GM12864 (cell line): ENCODE measurements at regions not wholly inside any gene's neighbourhood (a gene's known extent, or its start where the extent isn't known, plus 50 kb on each side); places are given as distances from the start of the nearest gene placed in this dataset.

Source experiments
- DNase-seq: peaks from one replicate; pipeline ENCODE4 v3.0.0-alpha.2; 2011; ENCODE audit warnings: low read depth
- H3K4me3 ChIP-seq: 2 replicates; pipeline ENCODE4 v1.5.1; 2011; ENCODE audit warnings: mild to moderate bottlenecking, low read depth, low read length, control low read depth
- TF ChIP-seq, protein P1 (sequence below): IDR thresholded peaks from 2 replicates; pipeline ENCODE4 v1.5.1; 2011; ENCODE audit warnings: low read depth, mild to moderate bottlenecking, moderate library complexity, low read length, control low read depth, inconsistent platforms; ENCODE audit errors: missing control alignments

- H3K4me3 ChIP-seq, result no peak overlapping the region
- TF ChIP-seq, protein P1, sequence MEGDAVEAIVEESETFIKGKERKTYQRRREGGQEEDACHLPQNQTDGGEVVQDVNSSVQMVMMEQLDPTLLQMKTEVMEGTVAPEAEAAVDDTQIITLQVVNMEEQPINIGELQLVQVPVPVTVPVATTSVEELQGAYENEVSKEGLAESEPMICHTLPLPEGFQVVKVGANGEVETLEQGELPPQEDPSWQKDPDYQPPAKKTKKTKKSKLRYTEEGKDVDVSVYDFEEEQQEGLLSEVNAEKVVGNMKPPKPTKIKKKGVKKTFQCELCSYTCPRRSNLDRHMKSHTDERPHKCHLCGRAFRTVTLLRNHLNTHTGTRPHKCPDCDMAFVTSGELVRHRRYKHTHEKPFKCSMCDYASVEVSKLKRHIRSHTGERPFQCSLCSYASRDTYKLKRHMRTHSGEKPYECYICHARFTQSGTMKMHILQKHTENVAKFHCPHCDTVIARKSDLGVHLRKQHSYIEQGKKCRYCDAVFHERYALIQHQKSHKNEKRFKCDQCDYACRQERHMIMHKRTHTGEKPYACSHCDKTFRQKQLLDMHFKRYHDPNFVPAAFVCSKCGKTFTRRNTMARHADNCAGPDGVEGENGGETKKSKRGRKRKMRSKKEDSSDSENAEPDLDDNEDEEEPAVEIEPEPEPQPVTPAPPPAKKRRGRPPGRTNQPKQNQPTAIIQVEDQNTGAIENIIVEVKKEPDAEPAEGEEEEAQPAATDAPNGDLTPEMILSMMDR, result no peak
- no peak for DNase-seq
Observed at GRCh38 chr4:27643101-27643500, 782.5 kb downstream of the STIM2 start.

DNA sequence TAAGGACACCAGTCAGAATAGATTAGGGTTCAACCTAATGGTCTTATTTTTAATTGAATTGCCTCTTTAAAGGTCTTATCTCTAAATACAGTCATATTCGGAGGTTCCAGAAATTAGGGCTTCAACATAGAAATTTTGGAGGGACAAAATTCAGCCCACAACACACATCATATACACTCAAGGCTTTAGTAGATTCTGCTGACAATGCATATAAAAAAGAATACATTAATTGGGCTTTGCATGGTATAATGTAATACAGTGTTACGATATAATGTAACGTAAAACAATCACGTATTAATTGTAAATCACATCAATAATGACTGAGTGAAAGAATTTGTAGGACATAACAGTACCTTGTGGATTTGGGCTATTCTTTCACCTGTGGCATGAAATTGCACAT, 787.8 kb downstream of the STIM2 start:
- no peak for DNase-seq
- H3K4me3 ChIP-seq, result no peak overlapping the region
- TF ChIP-seq, protein P1, result no peak

DNA sequence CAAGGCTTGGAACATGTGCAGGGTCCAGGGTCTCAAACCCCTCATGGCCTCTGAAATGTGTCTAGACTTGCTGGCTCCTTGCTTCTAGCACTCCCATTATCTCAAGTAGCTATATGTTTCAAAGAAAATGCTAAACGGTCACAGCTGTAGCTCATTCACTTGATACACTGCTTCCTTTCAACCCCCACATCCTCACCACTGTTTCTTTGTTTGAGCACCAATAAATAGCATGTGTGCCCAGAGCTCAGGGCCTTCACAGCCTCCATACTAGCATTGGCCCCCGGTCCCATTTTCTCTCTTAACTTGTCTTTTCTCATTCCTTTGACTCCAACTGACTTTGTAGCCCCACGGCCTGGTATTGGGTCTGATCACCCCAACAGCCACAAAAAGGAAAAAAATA, 801.8 kb downstream of the STIM2 start:
- TF ChIP-seq, protein P1, result no peak

DNA sequence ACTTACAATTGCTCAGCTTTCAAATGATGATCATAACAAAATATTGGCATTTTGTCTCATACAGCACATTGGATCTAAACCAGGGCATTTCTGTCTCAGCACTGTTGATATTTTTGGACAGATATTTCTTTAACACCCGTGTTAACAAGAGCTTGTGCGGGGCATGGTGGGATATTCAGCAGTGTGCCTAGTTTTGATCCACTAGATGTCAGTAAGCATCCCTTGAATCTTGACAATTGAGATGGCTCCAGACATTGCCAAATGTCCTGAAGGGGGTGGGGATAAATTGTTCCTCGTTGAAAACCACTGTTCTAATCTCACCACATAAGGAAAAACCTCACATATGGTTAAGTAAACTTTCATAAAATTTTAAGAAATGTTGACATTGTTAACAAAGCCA, 806.3 kb downstream of the STIM2 start:
- TF ChIP-seq, protein P1, result no peak
- no peak for DNase-seq
- no peak overlapping the region for H3K4me3 ChIP-seq

More for the DNA sequence above, 801.8 kb downstream of the STIM2 start:
- H3K4me3 ChIP-seq, result no peak overlapping the region
- DNase-seq, result no peak

DNA sequence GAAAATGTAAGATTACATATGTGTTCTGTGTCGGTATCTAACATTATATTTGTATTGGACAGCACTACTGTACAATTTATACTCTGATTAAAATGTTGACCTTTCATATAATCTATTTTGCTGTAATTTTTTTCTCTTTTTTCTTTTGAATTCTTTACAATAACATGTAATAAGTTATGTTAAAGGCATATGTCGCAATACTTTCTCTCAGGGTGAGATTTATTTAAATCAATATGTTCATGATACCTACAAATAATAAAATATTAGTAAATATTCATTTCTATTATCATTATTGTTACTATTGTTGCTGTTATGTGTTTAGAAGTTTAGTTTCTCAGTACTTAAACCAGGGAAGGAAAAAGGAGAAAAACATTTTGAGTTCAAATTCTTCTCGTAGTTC, 807.4 kb downstream of the STIM2 start:
- TF ChIP-seq, protein P1, result no peak
- no peak for DNase-seq
- no peak overlapping the region for H3K4me3 ChIP-seq

- H3K4me3 ChIP-seq, result no peak overlapping the region
- TF ChIP-seq, protein P1, result no peak
Observed at GRCh38 chr4:27678027-27678426, 817.4 kb downstream of the STIM2 start.

DNA sequence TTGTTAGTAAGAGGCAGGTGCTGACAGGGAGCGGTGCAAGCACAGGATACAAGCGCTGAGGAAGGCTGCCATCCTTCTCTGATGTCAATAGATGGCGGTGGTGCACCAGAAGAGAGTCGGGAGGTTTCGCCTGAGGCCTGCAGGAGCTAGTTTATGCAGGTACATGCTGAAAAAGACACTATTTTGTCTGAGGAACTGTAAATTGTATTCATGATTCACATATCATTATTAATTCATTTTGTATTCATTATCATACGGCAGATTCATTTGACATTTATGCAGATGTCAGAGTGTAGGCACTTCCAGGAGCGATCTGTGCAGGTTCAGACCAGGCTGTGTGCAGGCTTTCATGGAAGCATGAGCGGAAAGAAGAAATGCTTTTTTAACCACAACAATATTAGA, 824.0 kb downstream of the STIM2 start:
- peak; percentile 4 for DNase-seq
- TF ChIP-seq, protein P1, result peak; percentile 79
- H3K4me3 ChIP-seq, result no peak overlapping the region

More at GRCh38 chr4:27678027-27678426, 817.4 kb downstream of the STIM2 start:
- DNase-seq, result no peak
